CMK (cell line): ENCODE measurements at regions not wholly inside any gene's neighbourhood (a gene's known extent, or its start where the extent isn't known, plus 50 kb on each side); places are given as distances from the start of the nearest gene placed in this dataset.

Experiments used
- DNase-seq: peaks from one replicate; pipeline ENCODE4 v3.0.0-alpha.2; 2010; ENCODE audit warnings: low read depth

- no peak for DNase-seq
Measured at GRCh38 chr16:6279286-6279685, 1053.4 kb upstream of the RBFOX1 start.

GRCh38 chr16:6274351-6274750 lies 1058.3 kb upstream of the RBFOX1 start:
- DNase-seq: no peak

- DNase-seq: no peak
Measured at GRCh38 chr16:6267682-6268081, 1065.0 kb upstream of the RBFOX1 start.

GRCh38 chr16:6266703-6267102 lies 1065.9 kb upstream of the RBFOX1 start:
- no peak for DNase-seq

GRCh38 chr16:6265968-6266367 lies 1066.7 kb upstream of the RBFOX1 start:
- DNase-seq: no peak

- no peak for DNase-seq
Measured at GRCh38 chr16:6258056-6258455, 1074.6 kb upstream of the RBFOX1 start.

- DNase-seq: no peak
Measured at GRCh38 chr16:6252541-6252940, 1080.1 kb upstream of the RBFOX1 start.

GRCh38 chr16:6250511-6250910 lies 1082.1 kb upstream of the RBFOX1 start:
- no peak for DNase-seq

GRCh38 chr16:6249863-6250262 lies 1082.8 kb upstream of the RBFOX1 start:
- DNase-seq: no peak

- DNase-seq: no peak
Measured at GRCh38 chr16:6248199-6248598, 1084.4 kb upstream of the RBFOX1 start.

GRCh38 chr16:6247775-6248174 lies 1084.9 kb upstream of the RBFOX1 start:
- no peak for DNase-seq

- no peak for DNase-seq
Measured at GRCh38 chr16:6247150-6247549, 1085.5 kb upstream of the RBFOX1 start.

- DNase-seq: no peak
Measured at GRCh38 chr16:6246266-6246665, 1086.4 kb upstream of the RBFOX1 start.

GRCh38 chr16:6232056-6232455 lies 1100.6 kb upstream of the RBFOX1 start:
- DNase-seq: no peak

GRCh38 chr16:6231398-6231797 lies 1101.2 kb upstream of the RBFOX1 start:
- no peak for DNase-seq

GRCh38 chr16:6229186-6229585 lies 1103.5 kb upstream of the RBFOX1 start:
- DNase-seq: no peak

- no peak for DNase-seq
Measured at GRCh38 chr16:6218855-6219254, 1113.8 kb upstream of the RBFOX1 start.

- DNase-seq: no peak
Measured at GRCh38 chr16:6216836-6217235, 1115.8 kb upstream of the RBFOX1 start.

GRCh38 chr16:6211644-6212043 lies 1114.0 kb upstream of the EEF2KMT start:
- DNase-seq: no peak

GRCh38 chr16:6209355-6209930 lies 1111.8 kb upstream of the EEF2KMT start:
- no peak for DNase-seq

GRCh38 chr16:6207580-6207979 lies 1110.0 kb upstream of the EEF2KMT start:
- DNase-seq: no peak

- no peak for DNase-seq
Measured at GRCh38 chr16:6207124-6207523, 1109.5 kb upstream of the EEF2KMT start.

GRCh38 chr16:6206080-6206479 lies 1108.5 kb upstream of the EEF2KMT start:
- no peak for DNase-seq

- DNase-seq: no peak
Measured at GRCh38 chr16:6204945-6205344, 1107.3 kb upstream of the EEF2KMT start.

GRCh38 chr16:6200861-6201260 lies 1103.3 kb upstream of the EEF2KMT start:
- no peak for DNase-seq
